Mesodermal cell (in vitro differentiated cells): ENCODE measurements at regions not wholly inside any gene's neighbourhood (a gene's known extent, or its start where the extent isn't known, plus 50 kb on each side); places are given as distances from the start of the nearest gene placed in this dataset.
"Not testable (repeated sequence)": the region's sequence is repeated elsewhere in the genome, so short reads cannot be mapped to it uniquely, and the experiment has no call there.

Experiments
- H3K27ac ChIP-seq: 2 replicates; pipeline ENCODE4 v1.7.0; 2013; ENCODE audit warnings: mild to moderate bottlenecking, low read depth, low read length, moderate library complexity; ENCODE audit not compliant: severe bottlenecking
- H3K36me3 ChIP-seq: 2 replicates; pipeline ENCODE4 v1.7.1; 2013; ENCODE audit warnings: mild to moderate bottlenecking, low read length, moderate library complexity; ENCODE audit not compliant: control insufficient read depth, insufficient read depth
- H3K4me1 ChIP-seq: one replicate; pipeline ENCODE4 v1.7.1; 2013; ENCODE audit warnings: mild to moderate bottlenecking, low read length; ENCODE audit not compliant: insufficient read depth, control insufficient read depth, poor library complexity, severe bottlenecking
- H3K4me3 ChIP-seq: 2 replicates; pipeline ENCODE4 v1.7.0; 2013; ENCODE audit warnings: low read length, control low read depth, mild to moderate bottlenecking; ENCODE audit not compliant: insufficient read depth, poor library complexity, severe bottlenecking; ENCODE audit errors: extremely low read depth
- H3K9me3 ChIP-seq: 2 replicates; pipeline ENCODE4 v1.7.1; 2013; ENCODE audit warnings: mild to moderate bottlenecking, low read length, moderate library complexity; ENCODE audit not compliant: control insufficient read depth
- WGBS, 2 experiments: methylation state at CpG; one replicate each; pipeline ENCODE4 v1.1.5; 2013; ENCODE audit warnings: missing lambda C conversion rate in 2 of 2; ENCODE audit not compliant: insufficient coverage in 2 of 2; 5-methylcytosine and 5-hydroxymethylcytosine counted together

GRCh38 chr7:8881916-8882315, 448.5 kb downstream of the NXPH1 start:
- Histone ChIP-seq H3K4me3 (no peak overlapping the region), H3K27ac (no peak overlapping the region), H3K9me3 (no peaks in the 10 kb centered on the region), H3K36me3 (no peaks in the 10 kb centered on the region), H3K4me1 (no peaks in the 10 kb centered on the region)
- WGBS, 2 experiments: 56 to 60% methylated on average over 2 of the region's 2 CpGs

GRCh38 chr7:8885480-8886000, 452.1 kb downstream of the NXPH1 start:
- H3K36me3 ChIP-seq: no peaks in the 10 kb centered on the region
- no peaks in the 10 kb centered on the region for H3K4me1 ChIP-seq
- H3K9me3 ChIP-seq: no peaks in the 10 kb centered on the region
- H3K4me3 ChIP-seq: no peak overlapping the region
- H3K27ac ChIP-seq: no peak overlapping the region

GRCh38 chr7:8890346-8890745, 456.9 kb downstream of the NXPH1 start:
- not testable (repeated sequence) for H3K4me3 ChIP-seq, H3K36me3 ChIP-seq, H3K4me1 ChIP-seq, H3K27ac ChIP-seq, H3K9me3 ChIP-seq
- WGBS, 2 experiments: 95 to 100% methylated on average over 7 to 11 of the region's 30 CpGs

- no peaks in the 10 kb centered on the region for H3K36me3 ChIP-seq
- 100% methylated on average over 1 of the region's 2 CpGs for WGBS, 2 experiments
- H3K4me3 ChIP-seq: no peak overlapping the region
- H3K9me3 ChIP-seq: no peaks in the 10 kb centered on the region
- no peak overlapping the region for H3K27ac ChIP-seq
- H3K4me1 ChIP-seq: no peaks in the 10 kb centered on the region
Measured at GRCh38 chr7:8893775-8894174, 460.4 kb downstream of the NXPH1 start.

- no peak overlapping the region for H3K27ac ChIP-seq
- no peaks in the 10 kb centered on the region for H3K4me1 ChIP-seq
- H3K4me3 ChIP-seq: no peak overlapping the region
- H3K9me3 ChIP-seq: no peaks in the 10 kb centered on the region
- H3K36me3 ChIP-seq: no peaks in the 10 kb centered on the region
- 79 to 94% methylated on average over 3 to 4 of the region's 6 CpGs for WGBS, 2 experiments
Measured at GRCh38 chr7:8906396-8907075, 473.1 kb downstream of the NXPH1 start.

GRCh38 chr7:8908889-8909288, 475.5 kb downstream of the NXPH1 start:
- Histone ChIP-seq H3K4me1 (no peaks in the 10 kb centered on the region), H3K27ac (no peak overlapping the region), H3K4me3 (no peak overlapping the region), H3K36me3 (no peaks in the 10 kb centered on the region), H3K9me3 (no peaks in the 10 kb centered on the region)
- WGBS, 2 experiments: no CpG with 5 or more reads among the region's 1 CpG

GRCh38 chr7:8913682-8914081, 480.3 kb downstream of the NXPH1 start:
- WGBS, 2 experiments: no CpG with 5 or more reads among the region's 2 CpGs
- Histone ChIP-seq H3K27ac (peak overlapping the region; percentile 18), H3K4me3 (no peak overlapping the region)

GRCh38 chr7:8921807-8922206, 488.4 kb downstream of the NXPH1 start:
- no peak overlapping the region for H3K27ac ChIP-seq
- H3K4me1 ChIP-seq: no peaks in the 10 kb centered on the region
- H3K36me3 ChIP-seq: no peaks in the 10 kb centered on the region
- H3K9me3 ChIP-seq: no peaks in the 10 kb centered on the region
- WGBS, 2 experiments: 17 to 67% methylated on average over 1 of the region's 1 CpG
- H3K4me3 ChIP-seq: no peak overlapping the region

More at GRCh38 chr7:8913682-8914081, 480.3 kb downstream of the NXPH1 start:
- no peaks in the 10 kb centered on the region for H3K36me3 ChIP-seq
- H3K9me3 ChIP-seq: no peaks in the 10 kb centered on the region
- no peaks in the 10 kb centered on the region for H3K4me1 ChIP-seq

- H3K36me3 ChIP-seq: no peaks in the 10 kb centered on the region
- no peak overlapping the region for H3K4me3 ChIP-seq
- WGBS, 2 experiments: no CpG with 5 or more reads among the region's 2 CpGs
- no peaks in the 10 kb centered on the region for H3K9me3 ChIP-seq
- H3K4me1 ChIP-seq: no peaks in the 10 kb centered on the region
- no peak overlapping the region for H3K27ac ChIP-seq
Measured at GRCh38 chr7:8922726-8923125, 489.3 kb downstream of the NXPH1 start.

- no peaks in the 10 kb centered on the region for H3K36me3 ChIP-seq
- H3K4me3 ChIP-seq: no peak overlapping the region
- WGBS, 2 experiments: 80% methylated on average over 1 of the region's 2 CpGs; no CpG with 5 or more reads in 1 of the 2 experiments
- no peaks in the 10 kb centered on the region for H3K4me1 ChIP-seq
- no peak overlapping the region for H3K27ac ChIP-seq
- H3K9me3 ChIP-seq: no peaks in the 10 kb centered on the region
Measured at GRCh38 chr7:8923164-8923806, 489.9 kb downstream of the NXPH1 start.
